ENCODE measurements at regions not wholly inside any gene's neighbourhood (a gene's known extent, or its start where the extent isn't known, plus 50 kb on each side); places are given as distances from the start of the nearest gene placed in this dataset.

DNA sequence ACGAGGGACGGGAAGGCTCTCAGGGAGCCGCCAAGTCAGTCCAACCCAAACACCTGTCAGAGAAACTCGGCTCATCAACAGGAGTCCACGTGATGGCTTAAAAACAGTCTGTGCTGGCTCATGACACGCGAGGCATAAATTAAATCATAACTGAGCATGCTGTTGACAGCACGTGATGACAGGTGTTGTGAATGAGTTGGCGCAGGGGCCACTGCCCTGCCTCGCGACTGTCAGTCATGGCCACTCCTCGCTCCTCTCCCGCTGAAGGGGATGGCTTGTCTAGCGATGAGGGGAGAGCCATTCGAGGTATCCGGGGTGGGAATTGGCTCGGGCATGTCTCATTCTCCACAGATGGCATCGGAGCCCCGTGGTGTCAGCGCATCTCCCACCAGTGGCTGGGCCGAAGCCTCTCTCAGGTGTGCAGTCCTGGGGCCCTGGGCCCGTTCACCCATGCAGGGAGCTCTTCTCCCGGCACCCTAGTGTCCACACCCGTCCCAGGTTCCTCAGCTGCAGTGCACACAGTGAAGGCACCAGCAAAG is 313.3 kb downstream of the BMP7 start:
- no peak for DNase-seq (ENCODE audit: low read depth in 2 of 3, low spot score in 2 of 3)

DNA sequence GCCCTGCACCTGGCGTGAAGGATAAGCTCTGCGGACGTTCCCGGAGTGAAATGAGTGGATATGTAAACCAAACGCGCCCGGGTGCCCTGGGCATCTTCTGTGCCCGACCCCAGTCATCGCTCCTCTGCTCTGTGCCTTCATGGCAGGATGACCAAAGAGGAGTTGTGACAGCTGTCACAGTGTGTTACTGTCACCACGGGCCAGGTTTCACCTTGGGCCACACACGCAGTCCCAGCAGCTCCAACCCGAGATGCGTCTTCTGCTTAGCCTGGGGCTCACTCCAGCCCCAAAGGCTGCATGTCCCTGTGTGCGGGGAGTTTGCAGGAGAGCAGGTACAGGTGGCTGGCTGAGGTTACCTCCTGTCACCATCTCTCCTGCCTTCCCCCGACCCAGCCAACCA is 311.6 kb downstream of the BMP7 start:
- no peak for DNase-seq (ENCODE audit: low read depth in 2 of 3, low spot score in 2 of 3)

DNA sequence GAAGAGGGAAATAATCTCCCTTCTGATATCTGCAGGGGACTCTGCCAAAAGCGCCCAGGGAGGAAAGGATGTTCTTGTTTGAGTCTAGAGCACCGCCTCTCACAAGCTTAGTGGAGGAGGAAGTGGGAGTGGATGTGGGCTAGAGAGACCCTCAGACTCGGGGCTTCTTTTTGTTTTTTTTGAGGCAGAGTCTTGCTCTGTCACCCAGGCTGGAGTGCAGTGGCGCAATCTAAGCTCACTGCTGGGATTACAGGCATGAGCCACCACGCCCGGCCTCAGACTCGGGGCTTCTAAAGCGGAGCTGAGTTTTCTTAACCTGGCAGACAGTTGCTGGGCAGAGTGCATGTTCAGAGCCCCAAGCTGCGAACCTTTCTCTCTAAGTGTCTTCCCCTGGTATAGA is 310.8 kb downstream of the BMP7 start:
- DNase-seq (ENCODE audit: low read depth in 2 of 3, low spot score in 2 of 3) = no peak

DNA sequence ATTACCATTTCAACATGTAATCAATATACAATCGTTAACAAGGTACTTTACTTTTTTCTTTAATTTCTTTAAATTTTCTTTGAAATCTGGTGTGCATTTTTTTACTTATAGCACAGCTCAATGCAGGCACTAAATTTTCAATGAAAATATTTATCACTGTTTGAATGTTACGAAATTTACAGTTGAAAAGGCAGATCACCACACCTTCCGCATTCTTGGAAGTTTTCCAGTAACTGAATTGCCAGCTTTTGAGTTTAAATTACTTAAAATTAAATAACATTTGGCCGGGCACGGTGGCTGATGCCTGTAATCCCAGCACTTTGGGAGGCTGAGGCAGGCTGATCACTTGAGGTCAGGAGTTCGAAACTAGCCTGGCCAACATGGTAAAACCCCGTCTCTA is 309.9 kb downstream of the BMP7 start:
- DNase-seq (ENCODE audit: low read depth in 2 of 3, low spot score in 2 of 3) = no peak

GRCh38 chr20:56957737-56958553 is 308.5 kb downstream of the BMP7 start:
- DNase-seq (ENCODE audit: low read depth in 2 of 3, low spot score in 2 of 3) = no peak

GRCh38 chr20:56964901-56965300 is 301.5 kb downstream of the BMP7 start:
- no peak for DNase-seq (ENCODE audit: low read depth in 2 of 3, low spot score in 2 of 3)

- no peak for DNase-seq (ENCODE audit: low read depth in 2 of 3, low spot score in 2 of 3)
Measured at GRCh38 chr20:56967916-56968315, 298.5 kb downstream of the BMP7 start.

DNA sequence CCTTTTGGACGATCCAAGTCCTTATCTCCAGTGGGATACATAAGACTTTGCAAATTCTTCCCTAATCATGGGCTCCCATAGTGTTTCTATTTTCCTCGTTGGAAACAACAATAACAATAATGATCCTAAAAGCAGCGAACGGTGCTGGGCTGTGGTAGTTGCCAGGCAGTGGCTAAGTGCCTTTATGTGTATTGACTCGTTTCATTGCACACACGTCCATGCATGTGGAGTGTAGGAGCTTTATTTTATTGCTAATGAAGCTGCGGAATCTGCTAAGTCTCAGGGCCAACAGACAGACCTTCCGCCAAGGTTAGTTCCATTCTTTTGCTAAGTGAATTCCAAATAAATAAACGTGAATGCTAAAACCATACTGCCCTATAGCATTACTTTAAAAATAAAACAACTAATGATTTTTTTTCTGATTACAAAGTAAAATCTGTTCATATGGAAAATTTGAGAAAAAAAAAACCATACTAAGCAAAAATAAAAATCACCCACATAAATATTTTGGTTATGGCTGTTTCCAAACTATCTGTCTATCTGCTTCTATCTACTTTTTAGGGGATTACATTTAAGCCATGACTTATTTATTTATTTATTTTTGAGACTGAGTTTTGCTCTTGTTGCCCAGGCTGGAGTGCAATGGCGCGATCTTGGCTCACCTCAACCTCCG is 297.9 kb downstream of the BMP7 start:
- no peak for DNase-seq (ENCODE audit: low read depth in 2 of 3, low spot score in 2 of 3)

DNA sequence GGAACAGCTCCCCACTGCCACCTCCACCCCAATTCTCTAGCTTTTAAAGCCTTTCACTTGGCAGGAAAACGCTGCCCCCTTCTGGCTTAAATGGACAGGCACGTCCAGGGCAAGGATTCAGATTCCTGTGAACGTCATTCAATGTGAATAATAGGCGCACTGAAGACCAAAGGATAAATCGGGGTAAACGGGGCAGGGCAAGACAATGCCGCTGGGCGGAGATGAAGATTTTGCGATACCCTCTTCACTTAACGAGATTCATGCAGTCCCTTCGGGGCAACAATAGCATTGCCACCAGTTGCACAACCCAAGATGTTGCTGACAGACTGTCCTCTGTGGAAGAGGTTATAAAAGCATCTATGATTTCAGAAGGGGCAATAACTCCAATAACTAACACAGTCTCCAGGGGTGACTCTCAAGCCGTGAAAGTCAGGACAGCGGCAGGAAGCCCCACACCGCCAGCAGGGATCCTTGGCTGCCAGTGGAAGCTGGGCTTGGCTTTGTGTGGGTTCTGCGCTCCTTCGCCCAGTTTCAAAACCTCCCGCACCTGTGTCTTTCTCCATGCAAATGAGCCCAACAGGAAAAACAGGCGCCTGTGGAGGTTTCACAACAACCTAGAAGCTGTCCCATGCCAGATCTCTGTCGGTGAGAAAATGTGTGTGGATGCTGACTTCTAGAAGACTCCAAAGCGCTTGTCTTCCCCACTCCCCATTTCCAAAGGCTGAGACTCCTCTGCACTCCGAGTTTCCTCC is 291.8 kb downstream of the BMP7 start:
- peak in 1 of 3 experiments; percentile 6 for DNase-seq (ENCODE audit: low read depth in 2 of 3, low spot score in 2 of 3)

DNA sequence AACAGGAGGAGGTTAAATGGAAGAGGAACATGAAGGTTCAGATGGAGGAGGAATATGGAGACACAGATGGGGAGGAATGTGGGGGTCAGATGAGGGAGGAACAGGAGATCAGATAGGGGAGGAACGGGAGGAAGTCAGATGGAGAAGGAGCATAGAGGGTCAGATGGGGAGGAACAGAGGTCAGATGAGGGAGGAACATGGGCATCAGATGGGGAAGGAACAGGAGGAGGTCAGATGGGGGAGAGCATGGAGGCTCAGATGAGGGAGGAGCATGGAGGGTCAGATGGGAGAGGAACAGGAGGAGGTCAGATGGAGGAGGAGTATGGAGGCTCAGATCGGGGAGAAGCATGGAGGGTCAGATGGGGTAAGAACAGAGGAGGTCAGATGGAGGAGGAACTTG is 290.6 kb downstream of the BMP7 start:
- no peak for DNase-seq (ENCODE audit: low read depth in 2 of 3, low spot score in 2 of 3)

DNA sequence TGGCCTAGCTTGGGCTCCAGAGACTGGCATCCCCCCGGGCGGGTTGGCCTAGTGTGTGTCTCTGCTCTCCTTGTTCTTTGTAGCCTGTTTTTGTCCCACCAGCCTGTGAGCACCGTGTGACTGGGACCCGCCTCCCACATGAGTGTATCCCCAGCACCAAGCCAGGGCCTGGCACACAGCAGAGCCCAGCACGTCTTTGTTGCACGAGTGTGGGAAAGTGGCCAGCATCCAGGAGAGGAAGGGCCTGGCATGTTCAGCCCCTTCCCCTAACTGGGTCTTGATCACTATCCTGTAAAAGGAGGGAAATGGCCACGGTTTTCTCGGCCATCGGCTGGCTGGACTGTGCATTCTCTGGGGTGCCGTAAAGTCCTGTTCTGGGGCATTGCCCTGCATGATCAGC is 290.1 kb downstream of the BMP7 start:
- DNase-seq (ENCODE audit: low read depth in 2 of 3, low spot score in 2 of 3) = no peak

DNA sequence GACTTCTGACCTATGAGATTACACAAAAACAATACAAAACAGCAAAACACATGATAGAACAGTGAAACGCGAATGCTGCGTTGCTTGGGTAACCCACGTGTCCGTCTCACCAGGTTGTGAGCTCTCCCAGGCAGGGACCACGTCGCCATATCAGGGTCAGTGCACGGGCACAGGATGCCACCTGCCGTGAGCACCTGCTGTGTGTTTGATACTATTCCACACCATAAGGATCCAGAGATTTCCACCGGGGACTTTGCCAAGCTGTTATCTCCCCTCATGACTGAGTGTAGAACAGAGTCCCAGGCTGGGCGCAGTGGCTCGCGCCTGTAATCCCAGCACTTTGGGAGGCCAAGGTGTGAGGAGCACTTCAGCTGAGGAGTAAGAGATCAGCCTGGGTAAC is 288.0 kb downstream of the BMP7 start:
- no peak for DNase-seq (ENCODE audit: low read depth in 2 of 3, low spot score in 2 of 3)

DNA sequence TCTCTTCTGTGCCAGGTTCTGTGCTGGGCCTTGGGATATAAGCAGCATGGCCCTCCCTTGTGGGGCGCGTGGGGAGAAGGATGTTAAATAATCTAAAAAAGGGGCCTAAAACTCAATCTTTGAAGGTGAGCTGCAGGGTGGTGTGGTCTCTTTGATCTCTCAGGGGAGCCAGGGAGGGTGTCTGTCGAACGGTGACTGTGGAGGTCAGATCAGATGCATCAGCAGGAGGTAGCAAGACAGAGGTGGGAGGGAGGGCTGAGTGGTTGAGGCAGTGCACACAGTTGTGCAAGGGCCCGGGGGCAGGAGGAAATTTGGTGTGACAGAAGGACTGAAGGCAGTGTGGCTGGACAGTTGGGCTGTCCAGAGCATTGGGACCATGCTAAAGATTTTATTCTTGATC is 287.3 kb downstream of the BMP7 start:
- no peak for DNase-seq (ENCODE audit: low read depth in 2 of 3, low spot score in 2 of 3)

GRCh38 chr20:56981301-56981700 is 285.1 kb downstream of the BMP7 start:
- DNase-seq (ENCODE audit: low read depth in 2 of 3, low spot score in 2 of 3) = no peak

GRCh38 chr20:56983813-56984212 is 282.6 kb downstream of the BMP7 start:
- no peak for DNase-seq (ENCODE audit: low read depth in 2 of 3, low spot score in 2 of 3)

- no peak for DNase-seq (ENCODE audit: low read depth in 2 of 3, low spot score in 2 of 3)
Measured at GRCh38 chr20:56985066-56985685, 281.3 kb downstream of the BMP7 start.

GRCh38 chr20:56986476-56986875 is 280.0 kb downstream of the BMP7 start:
- no peak for DNase-seq (ENCODE audit: low read depth in 2 of 3, low spot score in 2 of 3)

- no peak for DNase-seq (ENCODE audit: low read depth in 2 of 3, low spot score in 2 of 3)
Measured at GRCh38 chr20:56986931-56987720, 279.3 kb downstream of the BMP7 start.

DNA sequence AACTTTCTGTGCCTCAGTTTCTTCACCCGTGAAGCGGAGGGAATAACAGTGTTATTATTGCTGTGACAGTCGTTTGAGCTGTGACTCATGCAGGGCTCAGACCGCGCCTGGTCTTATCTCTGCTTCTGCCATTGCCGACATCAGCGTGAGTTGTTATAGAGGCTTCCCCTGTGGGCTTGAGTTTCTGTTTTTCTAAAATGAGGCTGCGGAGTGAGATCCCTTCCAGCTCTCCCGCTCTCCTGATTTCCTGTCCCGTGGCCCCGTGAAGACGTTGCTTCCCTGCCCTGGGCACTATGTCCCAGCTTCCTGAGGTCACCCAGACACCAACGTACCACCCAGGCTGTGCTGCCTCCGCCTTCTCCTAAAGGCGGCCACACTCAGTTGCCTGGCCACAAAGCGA is 278.5 kb downstream of the BMP7 start:
- DNase-seq (ENCODE audit: low read depth in 2 of 3, low spot score in 2 of 3) = no peak

DNA sequence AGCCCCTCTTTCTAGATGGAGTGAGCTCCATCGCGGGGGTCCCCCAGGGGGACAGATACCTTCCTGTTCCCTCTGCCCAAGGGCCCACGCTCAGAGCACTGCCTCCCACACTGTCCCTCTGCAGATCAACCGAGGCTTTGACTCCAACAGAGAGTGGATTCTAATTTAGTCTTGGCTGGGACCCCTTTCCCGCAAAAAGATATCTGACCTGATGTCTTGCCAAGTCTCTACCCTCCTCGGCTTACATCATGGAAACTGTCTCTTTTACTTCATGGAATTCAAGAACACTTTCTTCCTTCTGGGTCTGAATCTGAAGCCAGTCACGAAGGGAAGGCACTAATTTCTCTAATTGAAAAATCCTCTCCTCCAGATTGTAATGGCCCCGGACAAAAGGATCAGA is 278.0 kb downstream of the BMP7 start:
- DNase-seq (ENCODE audit: low read depth in 2 of 3, low spot score in 2 of 3) = no peak

DNA sequence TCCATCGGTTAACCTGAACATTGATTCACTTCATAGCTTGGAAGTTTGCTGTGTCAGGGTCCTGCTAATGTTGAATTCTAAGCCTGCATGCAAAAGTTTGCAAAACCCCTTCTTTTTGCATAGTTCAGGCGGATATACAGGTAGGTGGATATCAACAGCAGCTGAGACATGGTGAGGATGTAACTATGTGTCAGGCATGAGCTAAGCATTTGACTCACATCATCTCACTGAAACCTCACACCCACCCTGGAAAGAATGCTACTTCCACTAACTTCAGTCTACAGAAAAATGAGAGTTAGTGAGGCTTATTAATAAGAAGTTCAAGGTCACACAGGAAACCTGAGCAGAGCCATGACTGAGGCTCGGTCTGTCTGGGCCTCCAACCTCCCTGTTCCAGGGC is 276.9 kb downstream of the BMP7 start:
- DNase-seq (ENCODE audit: low read depth in 2 of 3, low spot score in 2 of 3) = no peak

Data from activated CD8-positive, alpha-beta memory T cell treated with anti-CD3 and anti-CD28 coated beads for 48 hours (primary cell).